H1 (cell line): ENCODE measurements at regions not wholly inside any gene's neighbourhood (a gene's known extent, or its start where the extent isn't known, plus 50 kb on each side); places are given as distances from the start of the nearest gene placed in this dataset.

Experiments
- ATF2 ChIP-seq: IDR thresholded peaks from 2 replicates; pipeline ENCODE4 v1.6.1; 2012; ENCODE audit warnings: low read length, inconsistent platforms
- BACH1 ChIP-seq: IDR thresholded peaks from 2 replicates; pipeline ENCODE4 v1.6.1; 2012; ENCODE audit warnings: low read length, improper control_type of control experiment
- POLR2A ChIP-seq, 2 experiments: IDR thresholded peaks; 1 replicate in 1 of 2; 2 replicates in 1 of 2; pipeline ENCODE4 v1.6.1; 2011; ENCODE audit warnings: low read depth in 2 of 2, low read length in 2 of 2, mild to moderate bottlenecking in 2 of 2; ENCODE audit errors: control extremely low read depth in 1 of 2

- TF ChIP-seq BACH1 (no peak), POLR2A (IDR thresholded peaks at IDR 0.05; ENCODE audit: control extremely low read depth in 1 of 2, low read depth in 2 of 2, low read length in 2 of 2) (no peak), ATF2 (no peak)
Measured at GRCh38 chr5:167555565-167556166, 735.8 kb upstream of the WWC1 start.
